Activated naive CD4-positive, alpha-beta T cell treated with anti-CD3 and anti-CD28 coated beads, Interleukin-2, amount 50 U/mL, for 16 hours (primary cell): ENCODE measurements at regions not wholly inside any gene's neighbourhood (a gene's known extent, or its start where the extent isn't known, plus 50 kb on each side); places are given as distances from the start of the nearest gene placed in this dataset.

Source experiments
- DNase-seq: peaks from one replicate; pipeline ENCODE4 v3.0.0-alpha.2; 2020

DNA sequence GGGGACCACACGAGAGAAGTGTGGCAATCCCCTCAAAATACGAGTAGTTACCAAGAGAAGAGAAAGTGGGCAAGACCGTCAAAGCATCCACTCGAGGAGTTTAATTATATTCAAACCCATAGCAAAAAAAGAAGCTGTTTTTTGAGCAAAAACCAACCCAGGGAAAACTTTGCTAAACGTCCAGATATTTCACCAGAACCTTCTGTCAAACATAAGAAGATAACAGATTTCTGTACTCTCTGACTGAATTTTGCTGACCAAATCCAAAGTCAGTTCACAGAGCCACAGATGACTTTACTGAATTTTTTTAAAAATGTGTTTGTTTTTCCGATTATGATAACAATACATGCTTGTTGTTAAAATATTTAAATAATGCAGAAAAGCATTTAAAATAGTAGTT is 145.6 kb upstream of the PTPN1 start:
- no peak for DNase-seq

DNA sequence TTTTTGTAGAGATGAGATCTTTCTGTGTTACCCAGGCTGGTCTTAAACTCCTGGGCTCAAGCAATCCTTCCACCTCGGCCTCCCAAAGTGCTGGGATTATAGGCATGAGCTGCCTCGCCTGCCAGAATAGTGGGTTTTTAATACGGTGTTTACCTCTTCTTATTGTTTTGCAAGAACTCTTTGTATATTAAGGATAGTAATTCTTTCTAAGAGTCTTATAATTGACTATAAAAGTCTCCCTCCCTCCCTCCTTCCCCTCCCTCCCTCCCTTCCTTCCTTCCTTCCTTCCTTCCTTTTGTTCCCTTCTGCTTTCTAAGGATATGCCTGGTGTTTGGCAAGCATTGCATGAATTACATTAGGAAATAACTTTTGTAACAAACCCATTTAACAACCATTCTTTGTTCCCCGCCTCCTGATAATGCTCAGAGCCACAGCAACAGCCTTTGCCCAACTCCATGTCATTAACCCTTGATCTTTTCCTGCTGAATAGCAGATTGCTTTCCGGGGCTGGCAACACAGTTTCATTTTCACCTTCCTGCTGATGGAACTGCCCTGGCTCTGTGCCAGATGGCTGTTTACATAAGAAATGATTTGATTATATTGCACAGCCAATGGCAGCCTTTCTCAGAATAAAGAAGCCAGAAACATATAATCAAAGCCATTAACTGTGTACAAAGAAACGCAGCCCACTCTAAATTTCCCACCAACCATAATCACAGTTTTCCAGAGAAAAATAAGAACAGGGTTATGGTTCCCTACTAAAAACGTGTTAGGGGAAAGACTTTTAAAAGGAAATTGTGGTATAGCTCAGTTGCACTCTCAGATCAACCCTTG is 143.7 kb upstream of the PTPN1 start:
- no peak for DNase-seq

DNA sequence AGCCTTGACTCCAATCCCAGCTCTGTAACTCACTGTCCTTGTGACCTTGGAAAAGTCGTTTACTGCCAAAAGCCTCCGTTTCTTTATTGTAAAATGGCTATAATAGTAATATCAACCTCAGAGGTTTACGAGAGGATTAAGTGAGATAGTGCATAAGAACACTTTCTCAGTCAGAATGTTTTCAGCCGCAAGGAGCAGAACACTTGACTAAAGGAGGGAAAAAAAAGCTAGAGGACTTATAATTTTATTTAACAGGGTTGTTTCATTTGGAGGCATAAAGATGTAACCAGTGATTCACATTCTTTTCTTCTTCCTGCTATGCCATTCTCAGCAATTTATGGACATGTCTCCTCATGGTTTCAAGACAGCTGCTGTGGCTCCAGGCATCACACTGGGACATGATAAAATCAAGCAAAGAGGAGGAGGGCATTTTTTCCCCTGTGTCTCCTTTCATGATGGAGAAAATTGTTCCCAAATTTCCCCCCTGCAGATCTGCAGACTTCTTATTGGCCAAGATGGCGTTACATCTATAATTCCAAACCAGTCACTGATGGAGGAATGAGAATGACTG is 143.0 kb upstream of the PTPN1 start:
- DNase-seq: no peak

DNA sequence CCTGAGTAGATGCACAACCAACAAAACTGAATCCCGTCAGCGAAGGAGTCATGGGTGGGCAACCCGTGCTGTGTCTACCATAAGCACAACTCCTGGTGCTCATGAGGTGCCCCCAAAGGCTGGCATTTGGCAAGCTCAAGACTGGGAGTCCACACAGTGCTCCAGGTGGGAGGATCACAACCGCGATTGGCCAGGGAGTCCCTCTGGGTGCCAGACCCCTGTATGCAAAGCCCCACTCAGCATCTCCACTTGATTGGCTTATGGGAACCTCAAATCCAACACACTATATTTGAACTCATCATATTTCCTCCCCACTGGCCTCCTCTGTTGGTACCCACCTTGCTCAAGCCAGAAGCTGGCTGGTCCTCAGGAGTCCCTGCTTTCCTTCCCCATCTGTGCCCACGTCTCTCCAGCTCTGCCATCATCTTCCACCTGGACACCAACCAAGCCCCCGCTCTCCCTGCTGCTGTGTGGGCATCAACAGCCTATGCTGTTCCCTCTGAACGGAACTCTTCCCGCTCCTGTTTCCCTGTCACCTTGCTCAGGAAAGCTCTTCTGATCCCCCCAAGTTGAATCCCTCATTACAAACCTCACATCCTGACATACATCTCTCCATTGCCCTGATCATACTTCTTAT is 142.3 kb upstream of the PTPN1 start:
- DNase-seq: no peak

DNA sequence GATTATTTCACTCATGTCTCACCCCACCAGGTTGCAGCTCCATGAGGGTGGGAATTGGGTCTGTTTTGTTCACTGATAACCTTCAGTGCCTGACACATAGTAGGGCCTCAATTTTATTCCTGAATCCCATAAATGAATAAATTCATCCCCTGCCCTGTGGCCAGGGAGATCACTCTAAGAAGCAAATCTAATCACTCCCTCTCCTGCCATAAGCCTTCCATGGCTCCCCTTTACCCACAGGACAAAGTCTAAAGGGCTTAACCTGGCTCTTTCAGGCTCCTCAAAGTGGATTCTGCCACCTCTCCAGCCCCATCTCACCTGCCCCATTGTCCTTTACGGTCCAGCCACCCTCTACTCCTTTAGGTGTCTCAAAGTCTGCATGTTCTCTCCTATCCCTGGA is 141.8 kb upstream of the PTPN1 start:
- DNase-seq: no peak

DNA sequence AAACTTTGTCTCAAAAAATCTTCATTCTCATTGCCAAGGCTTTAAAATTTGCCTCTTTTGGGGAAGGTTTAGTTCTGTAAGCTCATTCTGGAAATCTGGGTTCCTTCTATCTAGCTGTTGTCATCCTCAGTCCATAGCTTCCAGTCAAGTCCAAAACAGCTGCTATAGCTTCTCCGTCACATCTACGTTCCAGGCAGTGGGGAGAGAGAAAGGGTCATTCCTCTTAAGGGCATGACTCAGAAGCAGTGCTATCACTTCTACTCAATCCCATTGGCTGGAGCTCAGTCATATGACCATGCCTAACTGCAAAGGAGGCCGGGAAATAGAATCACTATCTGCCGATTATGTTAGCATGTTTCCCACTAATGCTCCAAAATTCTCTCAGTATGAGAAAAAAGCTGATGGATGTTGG is 141.4 kb upstream of the PTPN1 start:
- no peak for DNase-seq

DNA sequence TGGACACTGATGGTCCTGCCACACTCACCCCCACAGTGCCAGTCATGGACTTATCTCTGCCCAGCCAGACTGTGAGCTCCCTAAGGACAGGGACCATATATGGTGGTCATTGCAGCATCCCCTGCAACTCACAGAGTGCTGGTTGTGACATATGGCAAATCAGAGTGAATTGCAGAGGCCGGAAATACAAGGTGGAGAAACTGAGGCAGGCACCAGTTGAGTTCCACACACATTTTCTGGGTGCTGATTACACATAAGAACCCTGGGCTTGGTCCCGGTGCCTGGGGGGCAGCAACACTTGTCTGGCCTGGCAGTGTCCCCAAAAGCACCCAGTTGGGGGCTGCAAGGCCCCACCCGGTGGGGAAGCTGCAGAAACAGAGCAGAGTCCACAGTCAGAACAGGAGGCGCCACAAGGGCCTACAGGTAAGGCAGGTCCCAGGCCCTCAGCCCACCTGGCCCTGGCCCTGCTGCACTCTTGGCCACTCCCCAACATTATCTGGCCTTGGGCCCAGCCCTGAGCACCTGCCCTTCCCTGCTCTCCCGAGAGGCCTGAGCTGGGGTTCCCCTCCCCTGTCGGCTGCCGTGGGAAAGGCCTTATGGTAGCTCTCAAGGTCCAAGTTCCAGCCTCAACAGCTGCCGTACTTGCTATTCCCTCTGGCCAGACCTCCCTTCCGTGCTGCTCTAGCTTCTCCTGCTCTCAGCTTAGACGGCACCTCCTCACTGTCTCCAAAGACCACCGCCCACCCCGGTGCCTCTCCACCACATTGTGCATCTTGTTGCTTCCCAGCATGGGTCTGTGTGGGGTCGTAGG is 140.8 kb upstream of the PTPN1 start:
- no peak for DNase-seq

DNA sequence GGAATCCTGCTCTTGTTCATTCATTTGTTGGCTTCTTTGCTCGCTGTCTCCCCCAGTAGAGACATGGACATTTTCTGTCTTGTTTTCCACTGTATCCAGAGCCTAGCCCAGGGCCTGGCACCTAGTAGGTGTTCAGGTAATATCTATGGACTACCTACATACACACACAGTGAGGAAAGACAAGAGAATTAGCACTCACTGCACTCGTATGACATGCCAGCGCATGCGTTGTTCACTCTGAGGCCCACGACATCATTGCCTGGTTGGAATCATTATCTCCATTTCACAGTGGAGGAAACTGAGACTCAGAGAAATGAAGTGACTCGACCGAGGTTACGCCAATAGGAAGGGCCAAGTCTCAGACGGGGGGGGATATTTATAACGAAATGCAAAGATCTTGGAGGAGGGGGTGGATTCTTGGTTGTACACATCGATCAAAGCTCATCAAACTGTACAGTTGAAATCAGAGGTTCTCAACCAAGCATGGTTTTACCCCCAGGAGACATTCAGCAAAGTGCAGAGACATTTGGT is 140.1 kb upstream of the PTPN1 start:
- DNase-seq: no peak

DNA sequence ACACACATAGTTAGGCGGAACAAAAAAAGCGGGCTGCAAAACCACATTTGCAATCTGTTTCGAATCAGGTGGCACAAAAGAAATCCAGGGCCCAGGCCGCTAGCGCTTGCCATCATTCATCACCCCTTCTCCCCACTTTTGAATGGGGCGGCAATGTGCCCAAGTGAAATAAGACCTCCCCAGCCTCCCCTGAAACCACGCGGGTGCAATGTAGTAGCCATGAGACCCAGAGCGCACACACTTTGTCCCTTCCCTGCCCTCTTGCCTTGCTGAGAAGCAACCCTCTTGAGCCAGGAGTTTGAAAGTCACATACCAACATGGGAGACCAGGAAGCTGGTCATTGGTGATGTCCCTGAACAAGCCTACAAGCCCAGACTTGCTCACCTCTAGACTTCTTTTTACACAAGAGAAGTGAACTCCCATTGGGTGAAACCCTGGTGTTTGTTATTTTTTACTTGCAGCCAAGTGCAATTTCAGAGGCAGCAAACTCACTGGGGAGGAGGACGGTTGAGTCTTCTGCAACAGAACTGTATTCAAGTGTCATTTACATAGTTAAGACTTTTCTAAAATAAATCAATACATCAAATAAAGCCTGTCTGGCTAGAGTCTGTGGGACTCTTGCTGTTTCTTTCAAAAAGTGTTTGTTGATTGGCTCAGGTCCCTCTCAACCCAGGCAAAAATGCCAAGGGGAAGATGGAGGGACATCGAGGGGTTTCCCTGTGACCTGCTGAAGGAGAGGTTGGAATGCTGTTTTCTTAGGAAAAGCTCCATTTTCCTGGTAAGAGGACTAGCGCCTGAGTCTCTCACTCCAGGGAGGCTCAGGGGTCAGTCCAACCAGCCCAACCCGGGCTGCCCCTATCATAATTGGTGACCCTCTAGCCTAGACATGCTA is 138.1 kb upstream of the PTPN1 start:
- no peak for DNase-seq

DNA sequence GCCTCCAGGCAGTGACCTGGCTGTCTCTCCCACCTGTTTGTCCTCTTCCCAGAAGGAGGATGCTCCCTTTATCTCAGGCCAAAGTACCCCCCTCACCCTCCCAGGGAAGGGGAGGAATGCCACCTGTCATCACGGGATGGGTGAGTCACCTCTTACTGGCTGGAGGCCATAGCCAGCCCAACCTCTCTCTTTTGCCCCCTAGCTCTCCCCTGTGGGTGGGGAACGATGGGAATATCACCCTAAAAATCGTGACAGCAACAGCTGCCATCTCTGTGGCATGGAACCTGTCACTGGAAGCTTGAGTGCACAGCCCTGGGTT is 137.5 kb upstream of the PTPN1 start:
- DNase-seq: no peak

DNA sequence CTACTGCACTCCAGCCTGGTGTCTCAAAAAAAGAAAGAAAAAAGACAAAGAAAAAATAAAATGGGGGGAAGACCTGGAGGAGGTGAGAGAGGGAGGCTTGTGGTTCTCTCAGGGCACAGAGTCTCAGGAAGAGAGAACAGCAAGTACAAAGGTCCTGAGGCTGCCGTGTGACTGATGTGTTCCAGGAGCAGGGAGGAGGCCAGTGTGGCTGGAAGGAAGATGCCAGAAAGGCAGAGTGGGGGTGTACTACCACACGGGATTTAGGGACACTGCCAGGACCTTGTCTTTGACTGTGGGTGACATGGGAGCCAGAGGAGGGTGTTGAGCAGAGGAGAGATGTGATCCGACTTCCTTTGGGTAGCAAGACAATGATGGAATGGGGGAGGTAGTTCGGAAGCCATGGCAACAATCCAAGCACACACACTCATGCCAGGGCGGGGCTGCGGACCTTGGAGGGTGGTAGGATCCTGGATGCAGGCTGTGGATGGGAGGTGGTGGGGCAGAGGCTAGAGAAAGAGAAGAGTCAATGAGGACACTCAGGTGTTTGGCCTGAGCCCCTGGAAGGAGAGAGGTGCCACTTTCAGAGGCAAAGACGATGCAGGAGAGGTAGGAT is 136.4 kb upstream of the PTPN1 start:
- DNase-seq: no peak

DNA sequence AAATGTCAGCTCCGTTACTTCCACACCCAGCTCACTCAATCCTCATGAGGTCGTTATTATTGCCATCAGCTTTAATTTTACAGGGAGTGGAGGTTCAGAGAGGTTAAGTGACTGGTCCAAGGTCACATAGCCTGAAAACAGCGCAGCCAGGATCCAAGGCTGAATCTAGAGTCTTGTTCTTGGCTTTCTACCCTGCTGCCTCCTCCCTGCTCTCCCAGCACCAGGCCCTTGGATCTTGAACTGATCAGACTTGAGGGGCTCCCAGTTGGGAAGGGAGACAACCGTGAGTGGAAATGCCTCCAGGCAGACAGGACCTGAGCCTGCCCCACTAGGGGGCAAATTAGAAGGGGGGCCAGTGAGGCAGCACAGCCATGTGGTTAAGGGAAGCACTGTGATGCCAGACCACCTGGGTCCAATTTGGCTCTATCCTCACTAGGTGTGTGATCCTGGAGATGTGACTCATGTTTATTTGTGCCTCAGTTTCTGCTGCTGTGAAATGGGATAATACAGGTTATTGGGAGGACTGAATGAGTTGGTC is 135.6 kb upstream of the PTPN1 start:
- DNase-seq: no peak

DNA sequence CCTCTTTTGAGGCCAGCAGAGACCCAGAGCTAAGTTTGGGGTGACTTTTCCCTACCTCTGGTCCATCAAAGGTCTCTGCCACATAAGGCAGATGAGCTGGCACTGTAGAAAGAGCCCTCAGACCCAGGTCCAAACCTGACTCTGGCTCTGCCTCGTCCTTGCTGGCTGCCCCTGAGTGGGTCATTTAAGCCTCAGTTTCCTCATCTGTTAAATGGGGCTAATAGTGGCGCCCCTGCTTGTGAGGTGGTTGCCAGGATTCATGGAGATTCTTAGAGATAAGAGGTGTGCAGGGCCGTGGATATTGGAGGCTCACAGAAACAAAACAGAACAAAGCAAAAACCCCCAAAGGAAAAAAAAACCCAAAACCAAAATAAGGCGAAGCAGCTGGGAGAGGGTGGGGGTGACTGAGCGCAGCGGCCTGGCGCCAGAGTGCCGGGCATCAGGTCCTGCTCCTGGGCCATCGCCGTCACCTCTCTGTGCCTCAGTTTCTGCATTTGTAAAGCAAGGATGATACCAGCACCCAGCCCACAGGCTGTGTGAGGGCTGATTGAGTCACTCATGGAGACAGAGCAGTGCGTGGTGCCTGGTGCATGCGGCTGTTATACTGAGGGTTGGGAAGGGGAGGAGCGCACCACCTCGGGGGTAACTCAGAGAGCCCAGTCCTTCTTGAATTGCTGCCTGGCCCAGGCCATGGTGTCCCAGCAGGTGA is 133.8 kb upstream of the PTPN1 start:
- DNase-seq: no peak

DNA sequence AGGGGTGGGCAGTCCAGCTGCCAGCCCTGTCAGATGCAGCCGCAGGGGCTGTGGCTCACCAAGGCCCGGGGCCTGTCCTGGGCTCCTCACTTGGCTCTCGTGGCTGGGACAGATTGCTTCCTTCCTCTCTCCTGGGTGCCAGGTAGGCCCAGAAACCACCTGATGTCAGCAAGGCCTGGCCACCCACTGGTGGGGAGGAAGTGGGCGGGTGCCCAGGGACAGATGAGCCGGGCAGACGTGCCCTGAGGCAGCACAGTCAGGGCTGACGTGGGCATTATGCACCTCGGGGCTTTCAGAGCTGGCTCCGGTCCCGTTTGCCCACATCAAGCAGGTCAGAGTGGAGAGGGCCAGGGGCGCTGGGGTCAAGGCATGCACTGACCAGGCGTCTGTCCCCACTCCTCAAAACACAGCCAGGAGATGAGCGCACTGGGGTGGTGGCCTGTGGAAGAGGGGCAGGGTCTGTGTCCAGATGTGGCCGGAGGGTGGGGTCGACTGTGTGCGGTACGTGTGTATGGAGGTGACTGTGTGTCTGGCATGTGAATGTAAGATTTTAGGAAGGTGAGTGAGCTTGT is 133.2 kb upstream of the PTPN1 start:
- DNase-seq: no peak

DNA sequence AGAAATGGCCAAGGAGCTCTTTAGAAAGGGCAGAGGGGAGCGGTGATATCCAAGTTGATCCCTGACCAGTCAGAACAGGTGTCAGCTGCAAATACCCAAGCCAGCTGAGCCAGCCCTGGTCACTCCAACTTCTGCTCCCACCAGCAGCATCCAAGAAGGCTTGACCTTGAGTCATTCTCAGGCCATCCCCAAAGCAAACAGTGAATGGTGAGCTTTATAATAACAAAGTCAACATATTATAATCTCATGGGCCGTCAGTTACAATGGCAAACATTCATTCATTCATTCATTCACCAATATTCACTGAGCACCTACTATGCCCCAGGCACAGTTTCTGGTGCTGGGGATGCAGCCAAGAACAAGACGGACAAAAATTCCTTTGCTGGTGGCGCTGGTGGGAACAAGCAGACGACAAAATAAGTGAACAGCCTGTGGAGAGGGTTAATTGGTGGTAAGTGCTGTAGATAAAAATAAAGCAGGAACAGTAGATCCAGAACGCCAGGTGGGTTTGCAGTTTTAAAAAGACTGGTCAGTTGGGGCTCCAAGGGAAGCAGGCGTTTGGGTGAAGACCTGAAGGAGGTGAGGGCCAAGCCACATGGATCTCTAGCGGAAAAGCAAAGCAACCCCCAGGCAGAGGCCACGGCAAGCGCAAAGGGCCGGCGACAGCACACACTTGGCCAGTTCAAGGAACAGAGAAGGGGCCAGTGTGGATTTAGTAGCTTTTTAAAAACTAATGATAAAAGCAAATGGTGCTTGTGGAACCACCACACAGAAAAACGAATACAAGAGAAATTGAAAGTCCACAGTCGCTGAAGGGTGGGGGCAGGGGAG is 131.8 kb upstream of the PTPN1 start:
- no peak for DNase-seq

DNA sequence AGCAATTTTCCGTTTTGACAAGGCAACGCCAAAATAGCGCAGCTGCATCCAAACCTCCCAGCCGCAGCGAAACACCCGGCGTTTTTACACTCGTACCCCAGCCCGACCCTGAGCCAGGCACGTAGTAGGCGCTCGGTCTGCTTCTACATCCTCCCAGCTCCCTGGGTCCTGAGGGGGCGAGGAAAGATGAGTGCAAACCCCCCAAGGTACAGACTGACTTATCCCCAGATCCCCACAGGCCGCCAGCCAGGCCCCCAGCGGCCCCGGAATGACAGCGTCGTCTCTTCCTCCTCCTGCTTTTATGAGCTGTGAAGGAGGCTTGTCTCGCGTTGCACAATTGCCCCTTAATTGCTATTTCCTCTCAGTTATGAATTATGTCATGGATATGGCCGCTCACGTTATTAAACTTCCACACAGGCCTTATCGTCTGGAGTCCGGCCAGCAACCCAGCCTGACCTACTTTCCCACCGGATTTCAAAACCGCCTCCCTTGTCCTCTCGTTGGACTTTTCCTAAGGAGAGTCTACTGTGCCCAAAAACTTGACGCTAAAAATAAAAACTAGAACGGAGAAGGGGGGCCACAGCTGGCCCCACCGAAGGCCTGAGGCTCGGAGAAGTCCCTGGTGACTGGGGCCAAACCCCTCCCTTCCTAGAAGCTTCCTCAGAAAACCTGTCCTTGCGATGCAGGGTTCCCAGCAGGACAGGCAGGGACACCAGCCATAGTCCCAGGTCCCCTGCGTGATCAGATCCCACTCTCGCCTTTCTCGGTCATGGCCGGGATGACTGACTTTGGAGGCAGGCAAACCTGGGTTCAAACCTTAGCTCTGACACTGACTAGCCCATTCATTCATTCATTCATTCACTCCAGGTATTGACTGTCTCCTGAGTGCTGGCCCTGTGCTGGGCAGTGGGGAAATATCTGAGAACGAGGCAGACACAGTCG is 130.9 kb upstream of the PTPN1 start:
- DNase-seq: no peak

DNA sequence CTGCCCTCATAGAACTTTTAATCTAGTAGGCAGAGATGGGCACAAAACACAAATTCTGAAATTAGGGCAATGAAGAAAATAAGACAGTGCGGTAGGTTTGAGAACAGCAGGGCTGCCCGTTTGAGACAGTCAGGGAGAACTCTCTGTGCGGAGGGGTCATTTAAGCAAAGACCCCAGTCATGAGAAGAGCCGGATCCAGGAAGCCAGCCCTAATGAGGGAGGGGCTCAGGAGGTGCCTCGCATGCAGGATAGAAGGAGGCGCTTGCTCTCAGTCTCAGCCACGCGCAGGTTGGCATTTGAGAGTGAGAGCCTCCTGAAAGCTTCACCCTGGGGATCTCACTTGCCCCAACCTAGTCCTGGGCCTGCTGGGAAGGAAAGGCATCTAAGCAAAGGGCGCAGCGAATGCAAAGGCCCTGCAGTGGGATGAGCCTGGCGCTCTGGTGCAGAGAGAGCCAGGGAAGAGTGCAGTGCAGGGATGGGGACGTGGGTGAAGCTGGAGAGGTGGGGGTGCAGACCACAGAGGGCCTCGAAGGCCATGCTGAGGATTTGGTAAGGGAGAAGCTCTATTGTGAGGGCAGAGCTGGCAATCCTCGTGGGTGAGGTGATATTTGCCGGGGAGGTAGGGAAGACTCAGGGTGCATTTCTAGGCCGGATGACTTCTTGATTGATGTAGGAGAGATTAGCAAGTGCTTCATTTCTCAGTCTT is 130.0 kb upstream of the PTPN1 start:
- no peak for DNase-seq

DNA sequence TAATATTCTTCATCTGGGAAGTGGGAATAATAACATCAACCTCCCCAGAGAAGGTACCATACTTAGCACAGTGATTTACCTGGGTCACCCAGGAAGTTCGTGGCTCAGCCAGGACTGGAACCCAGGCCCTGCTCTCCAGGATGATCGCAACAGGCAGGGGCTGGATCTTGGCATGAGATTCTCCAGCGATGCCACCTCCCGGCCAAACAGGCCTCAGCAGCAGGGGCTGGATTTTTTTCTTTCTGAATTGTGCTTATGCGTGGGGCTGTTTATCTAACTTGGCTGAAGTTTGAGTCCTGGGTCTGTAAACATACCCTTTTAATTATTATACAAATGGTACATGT is 129.5 kb upstream of the PTPN1 start:
- no peak for DNase-seq
